Tibial artery (tissue), 4 donors: ENCODE measurements at regions not wholly inside any gene's neighbourhood (a gene's known extent, or its start where the extent isn't known, plus 50 kb on each side); places are given as distances from the start of the nearest gene placed in this dataset.
"Not testable (repeated sequence)": the region's sequence is repeated elsewhere in the genome, so short reads cannot be mapped to it uniquely, and the experiment has no call there.

ENCODE experiments used
- DNase-seq, 2 donors: peaks; one replicate each; pipeline ENCODE4 v3.0.0-alpha.2; 2019
- H3K27ac ChIP-seq, 2 donors: fragments of 200-600 bp; sonication (generic) in 1 of 2; 1 replicate in 1 of 2; 2 replicates in 1 of 2; pipeline ENCODE4 v1.5.1; 2018 to 2019; ENCODE audit warnings: mild to moderate bottlenecking in 1 of 2
- H3K27me3 ChIP-seq, 2 donors: fragments of 200-600 bp; sonication (generic) in 1 of 2; one replicate each; pipeline versions ENCODE4 v1.5.1 to v1.6.0; 2016 to 2019
- H3K36me3 ChIP-seq, 3 donors: fragments of 200-600 bp; sonication (generic) in 2 of 3; one replicate each; pipeline ENCODE4 v1.5.1; 2016 to 2019; ENCODE audit warnings: mild to moderate bottlenecking in 2 of 3
- H3K4me1 ChIP-seq, 4 donors: fragments of 200-600 bp; sonication (generic) in 2 of 4; 1 replicate in 3 of 4; 2 replicates in 1 of 4; pipeline ENCODE4 v1.5.1; 2016 to 2019
- H3K4me3 ChIP-seq, 2 donors: fragments of 200-600 bp; sonication (generic) in 1 of 2; 1 replicate in 1 of 2; 2 replicates in 1 of 2; pipeline ENCODE4 v1.5.1; 2018 to 2019; ENCODE audit warnings: mild to moderate bottlenecking in 2 of 2
- H3K9me3 ChIP-seq, 3 donors: fragments of 200-600 bp; sonication (generic) in 1 of 3; one replicate each; pipeline ENCODE4 v1.5.1; 2016 to 2019
- intact Hi-C: fragments of 100-400 bp; cut with DNase I; formaldehyde crosslinking; loops from one replicate; pipeline ENCODE4 v1.15.0; 2023; ENCODE audit warnings: low total_unique reads
- TF ChIP-seq, protein P1 (sequence below), 2 experiments: fragments of 200-600 bp in 1 of 2; fragments of 450-650 bp in 1 of 2; IDR thresholded peaks; one replicate each; pipeline ENCODE4 v1.5.1; 2017 to 2019; ENCODE audit warnings: antibody characterized with exemption in 2 of 2, mild to moderate bottlenecking in 1 of 2, moderate library complexity in 1 of 2

- H3K4me1 ChIP-seq, result no peaks in the 10 kb centered on the region
- TF ChIP-seq, protein P1, sequence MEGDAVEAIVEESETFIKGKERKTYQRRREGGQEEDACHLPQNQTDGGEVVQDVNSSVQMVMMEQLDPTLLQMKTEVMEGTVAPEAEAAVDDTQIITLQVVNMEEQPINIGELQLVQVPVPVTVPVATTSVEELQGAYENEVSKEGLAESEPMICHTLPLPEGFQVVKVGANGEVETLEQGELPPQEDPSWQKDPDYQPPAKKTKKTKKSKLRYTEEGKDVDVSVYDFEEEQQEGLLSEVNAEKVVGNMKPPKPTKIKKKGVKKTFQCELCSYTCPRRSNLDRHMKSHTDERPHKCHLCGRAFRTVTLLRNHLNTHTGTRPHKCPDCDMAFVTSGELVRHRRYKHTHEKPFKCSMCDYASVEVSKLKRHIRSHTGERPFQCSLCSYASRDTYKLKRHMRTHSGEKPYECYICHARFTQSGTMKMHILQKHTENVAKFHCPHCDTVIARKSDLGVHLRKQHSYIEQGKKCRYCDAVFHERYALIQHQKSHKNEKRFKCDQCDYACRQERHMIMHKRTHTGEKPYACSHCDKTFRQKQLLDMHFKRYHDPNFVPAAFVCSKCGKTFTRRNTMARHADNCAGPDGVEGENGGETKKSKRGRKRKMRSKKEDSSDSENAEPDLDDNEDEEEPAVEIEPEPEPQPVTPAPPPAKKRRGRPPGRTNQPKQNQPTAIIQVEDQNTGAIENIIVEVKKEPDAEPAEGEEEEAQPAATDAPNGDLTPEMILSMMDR (IDR thresholded peaks at IDR 0.05), result no peak
- intact Hi-C loops, result no loop called here
- no peak for DNase-seq
- H3K27ac ChIP-seq, result no peak overlapping the region
- no peaks in the 10 kb centered on the region for H3K9me3 ChIP-seq
- no peaks in the 10 kb centered on the region for H3K36me3 ChIP-seq
- H3K27me3 ChIP-seq, result no peaks in the 10 kb centered on the region
- H3K4me3 ChIP-seq, result no peak overlapping the region
Measured at GRCh38 chr1:143553627-143554026, 418.2 kb downstream of the FAM72C start.

DNA sequence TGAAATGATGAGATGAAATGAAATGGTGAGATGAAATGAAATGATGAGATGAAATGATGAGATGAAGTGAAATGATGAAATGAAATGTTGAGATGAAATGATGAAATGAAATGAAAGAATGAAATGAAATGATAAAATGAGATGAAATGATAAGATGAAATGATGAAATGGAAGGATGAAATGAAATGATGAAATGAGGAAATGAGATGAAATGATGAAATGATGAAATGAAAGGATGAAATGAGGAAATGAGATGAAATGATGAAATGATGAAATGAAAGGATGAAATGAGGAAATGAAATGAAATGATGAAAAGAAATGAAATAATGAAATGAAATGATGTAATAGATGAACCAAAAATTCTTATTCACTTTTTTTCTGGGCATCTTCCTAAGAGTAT, 467.1 kb downstream of the FAM72C start:
- H3K9me3 ChIP-seq, H3K27me3 ChIP-seq, intact Hi-C loops, DNase-seq, H3K36me3 ChIP-seq, H3K27ac ChIP-seq, H3K4me1 ChIP-seq, H3K4me3 ChIP-seq: not testable (repeated sequence)

GRCh38 chr1:143504080-143504479, 467.7 kb downstream of the FAM72C start:
- intact Hi-C loops, H3K27ac ChIP-seq, H3K27me3 ChIP-seq, H3K4me1 ChIP-seq, H3K4me3 ChIP-seq, H3K9me3 ChIP-seq, H3K36me3 ChIP-seq, DNase-seq: not testable (repeated sequence)

DNA sequence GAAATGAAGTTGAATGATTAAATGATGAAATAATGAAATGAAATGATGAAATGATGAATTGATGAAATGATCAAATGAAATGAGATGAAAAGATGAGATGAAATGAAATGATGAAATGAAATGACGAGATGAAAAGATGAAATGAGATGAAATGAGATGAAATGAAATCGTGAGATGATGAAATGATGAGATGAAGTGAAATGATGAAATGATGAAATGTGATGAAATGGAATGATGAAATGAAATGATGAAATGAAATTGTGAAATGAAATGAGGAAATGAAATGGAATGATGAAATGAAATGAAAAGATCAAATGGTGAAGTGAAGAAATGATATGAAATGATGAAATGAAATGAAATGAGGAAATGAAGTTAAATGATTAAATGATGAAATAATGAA, 468.7 kb downstream of the FAM72C start:
- H3K4me1 ChIP-seq, H3K36me3 ChIP-seq, H3K9me3 ChIP-seq, intact Hi-C loops, H3K27ac ChIP-seq, H3K4me3 ChIP-seq, H3K27me3 ChIP-seq, DNase-seq: not testable (repeated sequence)

- H3K36me3 ChIP-seq, H3K9me3 ChIP-seq, intact Hi-C loops, H3K4me3 ChIP-seq, H3K27ac ChIP-seq, H3K27me3 ChIP-seq, H3K4me1 ChIP-seq, DNase-seq: not testable (repeated sequence)
Measured at GRCh38 chr1:143502038-143502437, 469.7 kb downstream of the FAM72C start.

DNA sequence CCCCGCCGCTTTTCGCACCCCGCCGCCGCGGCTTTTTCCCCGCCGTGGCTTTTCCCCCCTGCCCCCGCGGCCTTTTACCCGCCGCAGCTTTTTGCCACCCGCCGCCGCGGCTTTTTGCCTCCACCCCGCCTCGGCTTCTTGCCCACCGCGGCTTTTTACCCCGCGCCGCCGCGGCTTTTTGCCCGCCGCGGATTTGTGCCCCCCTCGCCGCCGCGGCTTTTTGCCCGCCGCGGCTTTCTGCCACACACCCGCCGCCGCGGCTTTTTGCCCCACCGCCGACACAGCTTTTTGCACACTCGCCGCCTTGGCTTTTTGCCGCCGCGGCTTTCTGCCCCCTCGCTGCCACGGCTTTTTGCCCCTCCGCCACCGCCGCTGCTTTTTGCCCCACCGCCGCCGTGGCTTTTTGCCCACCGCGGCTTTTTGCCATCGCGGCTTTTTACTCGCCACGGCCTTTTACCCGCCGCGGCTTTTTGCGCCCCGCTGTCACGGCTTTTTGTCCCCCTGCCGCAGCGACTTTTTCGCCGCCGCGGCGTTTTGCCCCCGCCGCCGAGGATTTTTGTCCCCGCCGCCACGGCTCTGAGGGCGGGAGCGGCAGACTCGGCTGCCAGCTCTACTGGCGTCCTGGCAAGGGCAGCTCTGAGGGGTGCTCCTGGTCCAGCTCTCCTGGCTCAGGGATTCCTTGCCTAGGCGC, 473.6 kb downstream of the FAM72C start:
- intact Hi-C loops, H3K27ac ChIP-seq: not testable (repeated sequence)
- H3K4me3 ChIP-seq, result peak overlapping the region; percentile 31 to 38

DNA sequence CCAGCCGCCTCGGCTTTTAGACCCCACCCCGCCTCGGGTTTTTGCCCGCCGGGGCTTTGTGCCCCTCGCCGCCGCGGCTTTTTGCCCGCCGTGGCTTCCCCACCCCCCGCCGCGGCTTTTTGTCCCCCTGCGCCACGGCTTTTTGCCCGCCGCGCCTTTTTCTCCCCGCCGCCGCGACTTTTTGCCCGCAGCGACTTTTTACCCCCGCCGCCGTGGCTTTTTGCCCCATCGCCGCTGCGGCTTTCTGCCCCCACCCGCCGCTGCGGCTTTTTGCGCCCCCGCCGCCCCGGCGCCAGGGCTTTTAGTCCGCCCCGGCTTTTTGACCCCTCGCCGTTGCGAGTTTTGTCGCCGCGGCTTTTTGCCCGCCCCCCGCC, 474.4 kb downstream of the FAM72C start:
- no peak for DNase-seq

More for the DNA sequence above, 473.6 kb downstream of the FAM72C start:
- H3K36me3 ChIP-seq, DNase-seq, H3K4me1 ChIP-seq, H3K9me3 ChIP-seq, H3K27me3 ChIP-seq: not testable (repeated sequence)

GRCh38 chr1:143496526-143497373, 475.0 kb downstream of the FAM72C start:
- H3K36me3 ChIP-seq, DNase-seq, H3K27me3 ChIP-seq, H3K9me3 ChIP-seq, H3K27ac ChIP-seq, H3K4me1 ChIP-seq, intact Hi-C loops: not testable (repeated sequence)
- peak overlapping the region in 1 of 2 donors; percentile 38 for H3K4me3 ChIP-seq

More for the DNA sequence above, 474.4 kb downstream of the FAM72C start:
- H3K4me1 ChIP-seq, result peaks cover 0 to 9% (median 6%) of the 10 kb centered on the region in 4 donors
- no peaks in the 10 kb centered on the region for H3K9me3 ChIP-seq
- TF ChIP-seq, protein P1 (IDR thresholded peaks at IDR 0.05), result no peak
- intact Hi-C loops, result no loop called here
- peak overlapping the region in 1 of 2 donors; percentile 38 for H3K4me3 ChIP-seq
- H3K27me3 ChIP-seq, result peaks cover 0 to 7% of the 10 kb centered on the region in 2 donors
- H3K36me3 ChIP-seq, result no peaks in the 10 kb centered on the region
- H3K27ac ChIP-seq, result no peak overlapping the region
